Endothelial cell of umbilical vein (primary cell): ENCODE measurements at regions not wholly inside any gene's neighbourhood (a gene's known extent, or its start where the extent isn't known, plus 50 kb on each side); places are given as distances from the start of the nearest gene placed in this dataset.

Source experiments
- BruUV-seq: library from RNA; stranded (reverse); fragments of 400-500 nt; replicated peaks from 2 replicates; lab custom pipeline; 2021; lab: Mats Ljungman, UMichigan
- CTCF ChIA-PET: fragments of 300-600, 350-600 bp; sonication (Branson Sonifier 250); formaldehyde crosslinking; loops from one replicate; lab custom pipeline; 2021; ENCODE audit warnings: antibody characterized with exemption, inconsistent platforms; lab: Charles Lee
- POLR2A ChIA-PET: fragments of 300-600, 350-600 bp; sonication (Branson Sonifier 250); formaldehyde crosslinking; loops from one replicate; lab custom pipeline; 2021; ENCODE audit warnings: antibody characterized with exemption, inconsistent platforms; lab: Charles Lee
- DNase-seq: peaks from one replicate; pipeline ENCODE4 v3.0.0-alpha.2; 2011; ENCODE audit warnings: low read depth, low spot score
- FAIRE-seq: peaks from 2 replicates; lab custom pipeline; 2011; peaks lifted over from hg19 to GRCh38; lab: Jason Lieb, UNC
- H2AFZ ChIP-seq: 2 replicates; pipeline ENCODE4 v1.6.0; 2012; ENCODE audit warnings: low read depth, low read length, control low read depth, inconsistent platforms
- H3K27ac ChIP-seq: 2 replicates; pipeline ENCODE4 v1.5.1; 2011; ENCODE audit warnings: low read depth, mild to moderate bottlenecking, control low read depth, low read length, moderate library complexity; ENCODE audit not compliant: insufficient read depth
- H3K27me3 ChIP-seq, 2 experiments: 2 replicates each; pipeline versions ENCODE4 v1.6.0 to v1.6.1; 2011; ENCODE audit warnings: low read length in 2 of 2, mixed read lengths in 1 of 2; ENCODE audit not compliant: control insufficient read depth in 2 of 2, insufficient read depth in 2 of 2
- H3K36me3 ChIP-seq, 2 experiments: 2 replicates in 1 of 2; 3 replicates in 1 of 2; pipeline ENCODE4 v1.5.1; 2011; ENCODE audit warnings: low read length in 2 of 2, mild to moderate bottlenecking in 1 of 2, moderate library complexity in 1 of 2; ENCODE audit not compliant: control insufficient read depth in 2 of 2, insufficient read depth in 2 of 2; ENCODE audit errors: extremely low read depth in 1 of 2
- H3K4me1 ChIP-seq: 3 replicates; pipeline ENCODE4 v1.5.1; 2011; ENCODE audit warnings: mild to moderate bottlenecking, low read length; ENCODE audit not compliant: control insufficient read depth, insufficient read depth; ENCODE audit errors: extremely low read depth
- H3K4me2 ChIP-seq: 2 replicates; pipeline ENCODE4 v1.6.1; 2011; ENCODE audit warnings: low read length, control low read depth, mixed read lengths; ENCODE audit not compliant: insufficient read depth
- H3K4me3 ChIP-seq, 3 experiments: fragments of 200-600 bp in 1 of 3; sonication (generic), shearing (Covaris generic) in 1 of 3; replicated peaks in 1 of 3; 2 replicates each; pipeline ENCODE4 v1.5.1; 2011 to 2016; ENCODE audit warnings: control low read depth in 3 of 3, low read length in 3 of 3, mild to moderate bottlenecking in 2 of 3, inconsistent platforms in 1 of 3, low read depth in 1 of 3, moderate library complexity in 1 of 3; ENCODE audit not compliant: insufficient read depth in 1 of 3
- H3K79me2 ChIP-seq: 2 replicates; pipeline ENCODE4 v1.6.0; 2012; ENCODE audit warnings: low read length, inconsistent platforms; ENCODE audit not compliant: control insufficient read depth, insufficient read depth
- H3K9ac ChIP-seq: replicated peaks from 2 replicates; pipeline ENCODE3; 2011; ENCODE audit warnings: low read length, control low read depth; ENCODE audit not compliant: insufficient read depth; ENCODE audit errors: extremely low read depth
- H3K9me1 ChIP-seq: replicated peaks from 3 replicates; pipeline ENCODE4 v1.6.0; 2011; ENCODE audit warnings: mild to moderate bottlenecking, low read length; ENCODE audit not compliant: control insufficient read depth, insufficient read depth; ENCODE audit errors: extremely low read depth
- H3K9me3 ChIP-seq: replicated peaks from 2 replicates; pipeline ENCODE4 v1.5.1; 2012; ENCODE audit warnings: low read length, inconsistent platforms; ENCODE audit not compliant: control insufficient read depth, insufficient read depth
- H4K20me1 ChIP-seq: replicated peaks from 2 replicates; pipeline ENCODE3; 2011; ENCODE audit warnings: mild to moderate bottlenecking, low read length; ENCODE audit not compliant: control insufficient read depth, insufficient read depth; ENCODE audit errors: extremely low read depth
- EZH2 ChIP-seq: IDR thresholded peaks from 2 replicates; pipeline ENCODE4 v1.6.1; 2012; ENCODE audit warnings: borderline replicate concordance, low read depth, mild to moderate bottlenecking, moderate library complexity, low read length, inconsistent platforms; ENCODE audit not compliant: severe bottlenecking
- FOS ChIP-seq: IDR thresholded peaks from 2 replicates; pipeline ENCODE4 v1.6.1; 2011; ENCODE audit warnings: mild to moderate bottlenecking, low read length, moderate library complexity, borderline replicate concordance; ENCODE audit not compliant: insufficient read depth
- GATA2 ChIP-seq: IDR thresholded peaks from 2 replicates; pipeline ENCODE4 v1.7.0; 2011; ENCODE audit warnings: low read depth, mild to moderate bottlenecking, moderate library complexity, mixed read lengths, low read length; ENCODE audit not compliant: insufficient read length, insufficient read depth
- JUN ChIP-seq: IDR thresholded peaks from 2 replicates; pipeline ENCODE4 v1.6.1; 2011; ENCODE audit warnings: borderline replicate concordance, low read depth; ENCODE audit not compliant: insufficient read length, insufficient read depth
- MAX ChIP-seq: IDR thresholded peaks from 2 replicates; pipeline ENCODE4 v1.6.1; 2011; ENCODE audit not compliant: insufficient read depth, insufficient read length
- MYC ChIP-seq: IDR thresholded peaks from one replicate; pipeline ENCODE4 v1.6.1; 2011; ENCODE audit warnings: mild to moderate bottlenecking, low read depth, low read length
- POLR2A ChIP-seq: IDR thresholded peaks from 2 replicates; pipeline ENCODE4 v1.6.1; 2012; ENCODE audit warnings: low read depth, mild to moderate bottlenecking, control low read depth, low read length
- POLR2AphosphoS5 ChIP-seq: IDR thresholded peaks from 2 replicates; pipeline ENCODE4 v1.6.1; 2012; ENCODE audit warnings: low read depth, mild to moderate bottlenecking, control low read depth, low read length, moderate library complexity; ENCODE audit not compliant: insufficient read depth
- dilution Hi-C: fragments of 300-500 bp; cut with MboI; formaldehyde crosslinking; loops from one replicate; pipeline ENCODE4 v1.15.0; 2019; ENCODE audit warnings: low sequenced_read_pairs; ENCODE audit not compliant: extremely low pct_ligation_motif_present
- intact Hi-C: fragments of 100-400 bp; cut with micrococcal nuclease; formaldehyde crosslinking; loops from one replicate; pipeline ENCODE4 v1.10.0; 2022
- TF ChIP-seq, protein P1 (sequence below), 2 donors: IDR thresholded peaks; 1 replicate in 1 of 2; 2 replicates in 1 of 2; pipeline ENCODE4 v1.5.1; 2011; ENCODE audit warnings: low read length in 2 of 2, mild to moderate bottlenecking in 2 of 2, moderate library complexity in 2 of 2, control low read depth in 1 of 2, inconsistent platforms in 1 of 2, low read depth in 1 of 2; ENCODE audit not compliant: insufficient read depth in 1 of 2; ENCODE audit errors: extremely low read depth in 1 of 2

- Histone ChIP-seq H3K9me1 (no peaks in the 10 kb centered on the region), H3K4me3 (no peak overlapping the region), H3K79me2 (no peaks in the 10 kb centered on the region), H3K9me3 (no peaks in the 10 kb centered on the region), H3K27me3 (no peaks in the 10 kb centered on the region), H2AFZ (no peak overlapping the region), H3K36me3 (no peaks in the 10 kb centered on the region), H3K27ac (no peak overlapping the region), H3K4me1 (no peaks in the 10 kb centered on the region), H3K4me2 (no peak overlapping the region), H3K9ac (no peak overlapping the region), H4K20me1 (no peaks in the 10 kb centered on the region)
- FAIRE-seq = no peak
- ChIA-PET POLR2A (no interaction called here), CTCF (no interaction called here)
- BruUV-seq = no TSS peak
- TF ChIP-seq MAX (no peak), MYC (no peak), POLR2AphosphoS5 (no peak), JUN (no peak), GATA2 (no peak), POLR2A (no peak), EZH2 (no peak), FOS (no peak)
- TF ChIP-seq, protein P1, sequence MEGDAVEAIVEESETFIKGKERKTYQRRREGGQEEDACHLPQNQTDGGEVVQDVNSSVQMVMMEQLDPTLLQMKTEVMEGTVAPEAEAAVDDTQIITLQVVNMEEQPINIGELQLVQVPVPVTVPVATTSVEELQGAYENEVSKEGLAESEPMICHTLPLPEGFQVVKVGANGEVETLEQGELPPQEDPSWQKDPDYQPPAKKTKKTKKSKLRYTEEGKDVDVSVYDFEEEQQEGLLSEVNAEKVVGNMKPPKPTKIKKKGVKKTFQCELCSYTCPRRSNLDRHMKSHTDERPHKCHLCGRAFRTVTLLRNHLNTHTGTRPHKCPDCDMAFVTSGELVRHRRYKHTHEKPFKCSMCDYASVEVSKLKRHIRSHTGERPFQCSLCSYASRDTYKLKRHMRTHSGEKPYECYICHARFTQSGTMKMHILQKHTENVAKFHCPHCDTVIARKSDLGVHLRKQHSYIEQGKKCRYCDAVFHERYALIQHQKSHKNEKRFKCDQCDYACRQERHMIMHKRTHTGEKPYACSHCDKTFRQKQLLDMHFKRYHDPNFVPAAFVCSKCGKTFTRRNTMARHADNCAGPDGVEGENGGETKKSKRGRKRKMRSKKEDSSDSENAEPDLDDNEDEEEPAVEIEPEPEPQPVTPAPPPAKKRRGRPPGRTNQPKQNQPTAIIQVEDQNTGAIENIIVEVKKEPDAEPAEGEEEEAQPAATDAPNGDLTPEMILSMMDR (IDR thresholded peaks at IDR 0.05; ENCODE audit: extremely low read depth in 1 of 2, insufficient read depth in 1 of 2, low read depth in 1 of 2, low read length in 2 of 2) = no peak
- dilution Hi-C loops = no loop called here
- no peak for DNase-seq
- intact Hi-C loops = no loop called here
Measured at GRCh38 chr12:111249018-111249370, 119.9 kb downstream of the PHETA1 start.
